Endothelial cell of umbilical vein (primary cell): ENCODE measurements at regions not wholly inside any gene's neighbourhood (a gene's known extent, or its start where the extent isn't known, plus 50 kb on each side); places are given as distances from the start of the nearest gene placed in this dataset.

ENCODE experiments used
- BruUV-seq: library from RNA; stranded (reverse); fragments of 400-500 nt; replicated peaks from 2 replicates; lab custom pipeline; 2021; lab: Mats Ljungman, UMichigan
- CTCF ChIA-PET: fragments of 300-600, 350-600 bp; sonication (Branson Sonifier 250); formaldehyde crosslinking; loops from one replicate; lab custom pipeline; 2021; ENCODE audit warnings: antibody characterized with exemption, inconsistent platforms; lab: Charles Lee
- POLR2A ChIA-PET: fragments of 300-600, 350-600 bp; sonication (Branson Sonifier 250); formaldehyde crosslinking; loops from one replicate; lab custom pipeline; 2021; ENCODE audit warnings: antibody characterized with exemption, inconsistent platforms; lab: Charles Lee
- DNase-seq: peaks from one replicate; pipeline ENCODE4 v3.0.0-alpha.2; 2011; ENCODE audit warnings: low read depth, low spot score
- FAIRE-seq: peaks from 2 replicates; lab custom pipeline; 2011; peaks lifted over from hg19 to GRCh38; lab: Jason Lieb, UNC
- H2AFZ ChIP-seq: 2 replicates; pipeline ENCODE4 v1.6.0; 2012; ENCODE audit warnings: low read depth, low read length, control low read depth, inconsistent platforms
- H3K27ac ChIP-seq: 2 replicates; pipeline ENCODE4 v1.5.1; 2011; ENCODE audit warnings: low read depth, mild to moderate bottlenecking, control low read depth, low read length, moderate library complexity; ENCODE audit not compliant: insufficient read depth
- H3K27me3 ChIP-seq, 2 experiments: 2 replicates each; pipeline versions ENCODE4 v1.6.0 to v1.6.1; 2011; ENCODE audit warnings: low read length in 2 of 2, mixed read lengths in 1 of 2; ENCODE audit not compliant: control insufficient read depth in 2 of 2, insufficient read depth in 2 of 2
- H3K36me3 ChIP-seq, 2 experiments: 2 replicates in 1 of 2; 3 replicates in 1 of 2; pipeline ENCODE4 v1.5.1; 2011; ENCODE audit warnings: low read length in 2 of 2, mild to moderate bottlenecking in 1 of 2, moderate library complexity in 1 of 2; ENCODE audit not compliant: control insufficient read depth in 2 of 2, insufficient read depth in 2 of 2; ENCODE audit errors: extremely low read depth in 1 of 2
- H3K4me1 ChIP-seq: 3 replicates; pipeline ENCODE4 v1.5.1; 2011; ENCODE audit warnings: mild to moderate bottlenecking, low read length; ENCODE audit not compliant: control insufficient read depth, insufficient read depth; ENCODE audit errors: extremely low read depth
- H3K4me2 ChIP-seq: 2 replicates; pipeline ENCODE4 v1.6.1; 2011; ENCODE audit warnings: low read length, control low read depth, mixed read lengths; ENCODE audit not compliant: insufficient read depth
- H3K4me3 ChIP-seq, 3 experiments: fragments of 200-600 bp in 1 of 3; sonication (generic), shearing (Covaris generic) in 1 of 3; replicated peaks in 1 of 3; 2 replicates each; pipeline ENCODE4 v1.5.1; 2011 to 2016; ENCODE audit warnings: control low read depth in 3 of 3, low read length in 3 of 3, mild to moderate bottlenecking in 2 of 3, inconsistent platforms in 1 of 3, low read depth in 1 of 3, moderate library complexity in 1 of 3; ENCODE audit not compliant: insufficient read depth in 1 of 3
- H3K79me2 ChIP-seq: 2 replicates; pipeline ENCODE4 v1.6.0; 2012; ENCODE audit warnings: low read length, inconsistent platforms; ENCODE audit not compliant: control insufficient read depth, insufficient read depth
- H3K9ac ChIP-seq: replicated peaks from 2 replicates; pipeline ENCODE3; 2011; ENCODE audit warnings: low read length, control low read depth; ENCODE audit not compliant: insufficient read depth; ENCODE audit errors: extremely low read depth
- H3K9me1 ChIP-seq: replicated peaks from 3 replicates; pipeline ENCODE4 v1.6.0; 2011; ENCODE audit warnings: mild to moderate bottlenecking, low read length; ENCODE audit not compliant: control insufficient read depth, insufficient read depth; ENCODE audit errors: extremely low read depth
- H3K9me3 ChIP-seq: replicated peaks from 2 replicates; pipeline ENCODE4 v1.5.1; 2012; ENCODE audit warnings: low read length, inconsistent platforms; ENCODE audit not compliant: control insufficient read depth, insufficient read depth
- H4K20me1 ChIP-seq: replicated peaks from 2 replicates; pipeline ENCODE3; 2011; ENCODE audit warnings: mild to moderate bottlenecking, low read length; ENCODE audit not compliant: control insufficient read depth, insufficient read depth; ENCODE audit errors: extremely low read depth
- CTCF ChIP-seq, 2 donors: IDR thresholded peaks; 1 replicate in 1 of 2; 2 replicates in 1 of 2; pipeline ENCODE4 v1.5.1; 2011; ENCODE audit warnings: low read length in 2 of 2, mild to moderate bottlenecking in 2 of 2, moderate library complexity in 2 of 2, control low read depth in 1 of 2, inconsistent platforms in 1 of 2, low read depth in 1 of 2; ENCODE audit not compliant: insufficient read depth in 1 of 2; ENCODE audit errors: extremely low read depth in 1 of 2
- EZH2 ChIP-seq: IDR thresholded peaks from 2 replicates; pipeline ENCODE4 v1.6.1; 2012; ENCODE audit warnings: borderline replicate concordance, low read depth, mild to moderate bottlenecking, moderate library complexity, low read length, inconsistent platforms; ENCODE audit not compliant: severe bottlenecking
- FOS ChIP-seq: IDR thresholded peaks from 2 replicates; pipeline ENCODE4 v1.6.1; 2011; ENCODE audit warnings: mild to moderate bottlenecking, low read length, moderate library complexity, borderline replicate concordance; ENCODE audit not compliant: insufficient read depth
- GATA2 ChIP-seq: IDR thresholded peaks from 2 replicates; pipeline ENCODE4 v1.7.0; 2011; ENCODE audit warnings: low read depth, mild to moderate bottlenecking, moderate library complexity, mixed read lengths, low read length; ENCODE audit not compliant: insufficient read length, insufficient read depth
- JUN ChIP-seq: IDR thresholded peaks from 2 replicates; pipeline ENCODE4 v1.6.1; 2011; ENCODE audit warnings: borderline replicate concordance, low read depth; ENCODE audit not compliant: insufficient read length, insufficient read depth
- MAX ChIP-seq: IDR thresholded peaks from 2 replicates; pipeline ENCODE4 v1.6.1; 2011; ENCODE audit not compliant: insufficient read depth, insufficient read length
- MYC ChIP-seq: IDR thresholded peaks from one replicate; pipeline ENCODE4 v1.6.1; 2011; ENCODE audit warnings: mild to moderate bottlenecking, low read depth, low read length
- POLR2A ChIP-seq: IDR thresholded peaks from 2 replicates; pipeline ENCODE4 v1.6.1; 2012; ENCODE audit warnings: low read depth, mild to moderate bottlenecking, control low read depth, low read length
- POLR2AphosphoS5 ChIP-seq: IDR thresholded peaks from 2 replicates; pipeline ENCODE4 v1.6.1; 2012; ENCODE audit warnings: low read depth, mild to moderate bottlenecking, control low read depth, low read length, moderate library complexity; ENCODE audit not compliant: insufficient read depth
- dilution Hi-C: fragments of 300-500 bp; cut with MboI; formaldehyde crosslinking; loops from one replicate; pipeline ENCODE4 v1.15.0; 2019; ENCODE audit warnings: low sequenced_read_pairs; ENCODE audit not compliant: extremely low pct_ligation_motif_present
- intact Hi-C: fragments of 100-400 bp; cut with micrococcal nuclease; formaldehyde crosslinking; loops from one replicate; pipeline ENCODE4 v1.10.0; 2022

- TF ChIP-seq FOS = no peak
- no peak for TF ChIP-seq EZH2
- no peak for TF ChIP-seq JUN
- TF ChIP-seq MYC = no peak
- no peak for TF ChIP-seq POLR2A
- no peak for TF ChIP-seq CTCF (IDR thresholded peaks at IDR 0.05; ENCODE audit: extremely low read depth in 1 of 2, insufficient read depth in 1 of 2, low read depth in 1 of 2, low read length in 2 of 2)
- TF ChIP-seq MAX = no peak
- TF ChIP-seq GATA2 = no peak
- no peak for TF ChIP-seq POLR2AphosphoS5
- ChIA-PET CTCF (no interaction called here), POLR2A (no interaction called here)
- no TSS peak for BruUV-seq
- Histone ChIP-seq H2AFZ (no peak overlapping the region), H3K79me2 (no peaks in the 10 kb centered on the region), H4K20me1 (no peaks in the 10 kb centered on the region), H3K9ac (no peak overlapping the region), H3K36me3 (no peaks in the 10 kb centered on the region), H3K4me1 (no peaks in the 10 kb centered on the region), H3K9me3 (no peaks in the 10 kb centered on the region), H3K4me2 (no peak overlapping the region), H3K4me3 (no peak overlapping the region), H3K27me3 (no peaks in the 10 kb centered on the region), H3K27ac (no peak overlapping the region), H3K9me1 (no peaks in the 10 kb centered on the region)
- dilution Hi-C loops (no loop called here), intact Hi-C loops (no loop called here)
- DNase-seq (no peak), FAIRE-seq (no peak)
These were observed 137.7 kb upstream of the TWIST2 start for GRCh38 chr2:238710032-238710735.
